ENCODE measurements at regions not wholly inside any gene's neighbourhood (a gene's known extent, or its start where the extent isn't known, plus 50 kb on each side); places are given as distances from the start of the nearest gene placed in this dataset.

DNA sequence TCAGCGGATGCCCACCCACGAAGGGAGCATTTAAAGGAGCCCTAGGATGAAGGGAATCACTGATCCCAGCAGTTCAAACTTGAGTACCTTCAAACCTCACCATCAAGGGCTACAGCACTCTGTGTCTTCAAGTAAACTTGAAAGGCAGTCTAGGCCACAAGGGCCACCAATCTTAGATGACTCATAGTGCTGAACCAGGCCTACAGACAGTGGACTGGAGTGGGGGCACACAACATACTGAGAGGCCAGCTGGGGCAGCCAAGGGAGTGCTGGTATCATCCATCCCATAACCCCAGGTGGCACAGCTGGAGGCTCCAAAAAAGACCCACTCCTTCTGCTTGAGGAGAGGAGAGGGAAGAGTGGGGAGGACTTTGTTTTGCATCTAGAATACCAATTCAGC lies 345.4 kb downstream of the DUSP10 start:
- TF ChIP-seq, protein P1, sequence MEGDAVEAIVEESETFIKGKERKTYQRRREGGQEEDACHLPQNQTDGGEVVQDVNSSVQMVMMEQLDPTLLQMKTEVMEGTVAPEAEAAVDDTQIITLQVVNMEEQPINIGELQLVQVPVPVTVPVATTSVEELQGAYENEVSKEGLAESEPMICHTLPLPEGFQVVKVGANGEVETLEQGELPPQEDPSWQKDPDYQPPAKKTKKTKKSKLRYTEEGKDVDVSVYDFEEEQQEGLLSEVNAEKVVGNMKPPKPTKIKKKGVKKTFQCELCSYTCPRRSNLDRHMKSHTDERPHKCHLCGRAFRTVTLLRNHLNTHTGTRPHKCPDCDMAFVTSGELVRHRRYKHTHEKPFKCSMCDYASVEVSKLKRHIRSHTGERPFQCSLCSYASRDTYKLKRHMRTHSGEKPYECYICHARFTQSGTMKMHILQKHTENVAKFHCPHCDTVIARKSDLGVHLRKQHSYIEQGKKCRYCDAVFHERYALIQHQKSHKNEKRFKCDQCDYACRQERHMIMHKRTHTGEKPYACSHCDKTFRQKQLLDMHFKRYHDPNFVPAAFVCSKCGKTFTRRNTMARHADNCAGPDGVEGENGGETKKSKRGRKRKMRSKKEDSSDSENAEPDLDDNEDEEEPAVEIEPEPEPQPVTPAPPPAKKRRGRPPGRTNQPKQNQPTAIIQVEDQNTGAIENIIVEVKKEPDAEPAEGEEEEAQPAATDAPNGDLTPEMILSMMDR (IDR thresholded peaks at IDR 0.05; ENCODE audit: extremely low read depth in 1 of 2, insufficient read depth in 1 of 2, low read depth in 1 of 2, low read length in 2 of 2): no peak
- TF ChIP-seq POLR2AphosphoS5 (IDR thresholded peaks at IDR 0.05; ENCODE audit: insufficient read depth, low read depth, low read length) (no peak), EZH2 (IDR thresholded peaks at IDR 0.05; ENCODE audit: borderline replicate concordance, low read depth, low read length, severe bottlenecking) (no peak), POLR2A (IDR thresholded peaks at IDR 0.05; ENCODE audit: low read depth, low read length) (no peak), JUN (IDR thresholded peaks at IDR 0.05; ENCODE audit: borderline replicate concordance, insufficient read depth, insufficient read length, low read depth) (no peak)
